ENCODE measurements at regions not wholly inside any gene's neighbourhood (a gene's known extent, or its start where the extent isn't known, plus 50 kb on each side); places are given as distances from the start of the nearest gene placed in this dataset.

- TF ChIP-seq, protein P1, sequence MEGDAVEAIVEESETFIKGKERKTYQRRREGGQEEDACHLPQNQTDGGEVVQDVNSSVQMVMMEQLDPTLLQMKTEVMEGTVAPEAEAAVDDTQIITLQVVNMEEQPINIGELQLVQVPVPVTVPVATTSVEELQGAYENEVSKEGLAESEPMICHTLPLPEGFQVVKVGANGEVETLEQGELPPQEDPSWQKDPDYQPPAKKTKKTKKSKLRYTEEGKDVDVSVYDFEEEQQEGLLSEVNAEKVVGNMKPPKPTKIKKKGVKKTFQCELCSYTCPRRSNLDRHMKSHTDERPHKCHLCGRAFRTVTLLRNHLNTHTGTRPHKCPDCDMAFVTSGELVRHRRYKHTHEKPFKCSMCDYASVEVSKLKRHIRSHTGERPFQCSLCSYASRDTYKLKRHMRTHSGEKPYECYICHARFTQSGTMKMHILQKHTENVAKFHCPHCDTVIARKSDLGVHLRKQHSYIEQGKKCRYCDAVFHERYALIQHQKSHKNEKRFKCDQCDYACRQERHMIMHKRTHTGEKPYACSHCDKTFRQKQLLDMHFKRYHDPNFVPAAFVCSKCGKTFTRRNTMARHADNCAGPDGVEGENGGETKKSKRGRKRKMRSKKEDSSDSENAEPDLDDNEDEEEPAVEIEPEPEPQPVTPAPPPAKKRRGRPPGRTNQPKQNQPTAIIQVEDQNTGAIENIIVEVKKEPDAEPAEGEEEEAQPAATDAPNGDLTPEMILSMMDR (conservative IDR thresholded peaks at IDR 0.05): no peak
- TF ChIP-seq EZH2 (IDR thresholded peaks at IDR 0.05; ENCODE audit: low read depth): no peak
Observed at GRCh38 chr10:44804661-44805060, 106.5 kb upstream of the TMEM72 start.

Data from PC-9 (cell line).